Superior temporal gyrus (tissue), 1 donor: ENCODE measurements at regions not wholly inside any gene's neighbourhood (a gene's known extent, or its start where the extent isn't known, plus 50 kb on each side); places are given as distances from the start of the nearest gene placed in this dataset.
A peak's percentile ranks its signal among the peaks of the same experiment; 100 is the strongest.

Experiments used
- DNase-seq: peaks from one replicate; pipeline ENCODE4 v3.0.0-alpha.2; 2016; ENCODE audit errors: extremely low spot score

GRCh38 chr2:181188605-181189004 is 208.2 kb downstream of the UBE2E3 start:
- DNase-seq: no peak

- no peak for DNase-seq
Observed at GRCh38 chr2:181189951-181190350, 209.5 kb downstream of the UBE2E3 start.

- no peak for DNase-seq
Observed at GRCh38 chr2:181190711-181191110, 210.3 kb downstream of the UBE2E3 start.

- DNase-seq: no peak
Observed at GRCh38 chr2:181193550-181193949, 213.1 kb downstream of the UBE2E3 start.

- no peak for DNase-seq
Observed at GRCh38 chr2:181196401-181196800, 216.0 kb downstream of the UBE2E3 start.

GRCh38 chr2:181197140-181197760 is 216.8 kb downstream of the UBE2E3 start:
- DNase-seq: no peak

GRCh38 chr2:181198183-181198864 is 217.9 kb downstream of the UBE2E3 start:
- no peak for DNase-seq

GRCh38 chr2:181203412-181203811 is 223.0 kb downstream of the UBE2E3 start:
- no peak for DNase-seq

GRCh38 chr2:181203916-181204315 is 223.5 kb downstream of the UBE2E3 start:
- DNase-seq: peak; percentile 21

- no peak for DNase-seq
Observed at GRCh38 chr2:181218401-181218821, 238.0 kb downstream of the UBE2E3 start.

GRCh38 chr2:181223234-181223633 is 234.0 kb upstream of the ITGA4 start:
- DNase-seq: no peak

GRCh38 chr2:181224866-181225265 is 232.3 kb upstream of the ITGA4 start:
- no peak for DNase-seq

GRCh38 chr2:181228661-181229060 is 228.5 kb upstream of the ITGA4 start:
- no peak for DNase-seq

GRCh38 chr2:181231151-181231550 is 226.0 kb upstream of the ITGA4 start:
- DNase-seq: no peak

- DNase-seq: peak; percentile 28
Observed at GRCh38 chr2:181231886-181232621, 225.1 kb upstream of the ITGA4 start.

- no peak for DNase-seq
Observed at GRCh38 chr2:181234487-181234891, 222.7 kb upstream of the ITGA4 start.

GRCh38 chr2:181235011-181235410 is 222.2 kb upstream of the ITGA4 start:
- no peak for DNase-seq

- DNase-seq: no peak
Observed at GRCh38 chr2:181235683-181236459, 221.3 kb upstream of the ITGA4 start.

GRCh38 chr2:181239201-181239799 is 217.9 kb upstream of the ITGA4 start:
- no peak for DNase-seq

GRCh38 chr2:181240844-181241243 is 216.3 kb upstream of the ITGA4 start:
- DNase-seq: no peak

GRCh38 chr2:181241366-181241765 is 215.8 kb upstream of the ITGA4 start:
- DNase-seq: no peak

GRCh38 chr2:181241797-181242196 is 215.4 kb upstream of the ITGA4 start:
- no peak for DNase-seq
